Body of pancreas (tissue), 4 donors: ENCODE measurements at regions not wholly inside any gene's neighbourhood (a gene's known extent, or its start where the extent isn't known, plus 50 kb on each side); places are given as distances from the start of the nearest gene placed in this dataset.

Source experiments
- POLR2A ChIP-seq, 3 donors: fragments of 450-650 bp; IDR thresholded peaks; one replicate each; pipeline ENCODE4 v1.6.1; 2016; ENCODE audit warnings: antibody characterized with exemption in 3 of 3, mild to moderate bottlenecking in 2 of 3
- TF ChIP-seq, protein P1 (sequence below), 7 experiments: fragments of 450-650 bp in 4 of 7; fragments of 200-600 bp in 3 of 7; sonication (generic) in 3 of 7; IDR thresholded peaks; one replicate each; pipeline ENCODE4 v1.5.1; 2016 to 2019; ENCODE audit warnings: antibody characterized with exemption in 7 of 7

DNA sequence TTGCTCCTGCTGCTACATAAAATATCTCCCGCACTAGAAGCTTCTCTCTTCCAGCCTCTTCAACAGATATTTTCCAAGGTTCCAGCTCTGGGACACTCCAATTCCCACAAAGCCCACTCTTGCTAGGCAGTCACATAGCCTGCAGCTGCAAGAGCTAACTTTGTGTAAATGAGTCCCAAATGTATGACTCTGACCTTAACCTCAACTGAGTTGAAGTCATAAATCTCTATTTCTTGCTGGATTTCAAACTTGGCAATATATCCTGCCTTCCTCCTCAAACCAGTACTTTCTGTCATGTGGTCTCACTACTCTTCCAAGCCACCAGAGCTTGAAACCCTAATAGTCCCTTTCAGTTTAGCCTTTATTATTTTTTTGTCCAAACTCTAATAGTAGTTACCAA, 315.4 kb upstream of the GRIA3 start:
- TF ChIP-seq POLR2A (IDR thresholded peaks at IDR 0.05), result no peak
- TF ChIP-seq, protein P1, sequence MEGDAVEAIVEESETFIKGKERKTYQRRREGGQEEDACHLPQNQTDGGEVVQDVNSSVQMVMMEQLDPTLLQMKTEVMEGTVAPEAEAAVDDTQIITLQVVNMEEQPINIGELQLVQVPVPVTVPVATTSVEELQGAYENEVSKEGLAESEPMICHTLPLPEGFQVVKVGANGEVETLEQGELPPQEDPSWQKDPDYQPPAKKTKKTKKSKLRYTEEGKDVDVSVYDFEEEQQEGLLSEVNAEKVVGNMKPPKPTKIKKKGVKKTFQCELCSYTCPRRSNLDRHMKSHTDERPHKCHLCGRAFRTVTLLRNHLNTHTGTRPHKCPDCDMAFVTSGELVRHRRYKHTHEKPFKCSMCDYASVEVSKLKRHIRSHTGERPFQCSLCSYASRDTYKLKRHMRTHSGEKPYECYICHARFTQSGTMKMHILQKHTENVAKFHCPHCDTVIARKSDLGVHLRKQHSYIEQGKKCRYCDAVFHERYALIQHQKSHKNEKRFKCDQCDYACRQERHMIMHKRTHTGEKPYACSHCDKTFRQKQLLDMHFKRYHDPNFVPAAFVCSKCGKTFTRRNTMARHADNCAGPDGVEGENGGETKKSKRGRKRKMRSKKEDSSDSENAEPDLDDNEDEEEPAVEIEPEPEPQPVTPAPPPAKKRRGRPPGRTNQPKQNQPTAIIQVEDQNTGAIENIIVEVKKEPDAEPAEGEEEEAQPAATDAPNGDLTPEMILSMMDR (IDR thresholded peaks at IDR 0.05), result no peak
